NCI-H2107 (cell line): ENCODE measurements at regions not wholly inside any gene's neighbourhood (a gene's known extent, or its start where the extent isn't known, plus 50 kb on each side); places are given as distances from the start of the nearest gene placed in this dataset.

Experiments
- DNase-seq: peaks from one replicate; lab custom pipeline; 2025; lab: John Stamatoyannopoulos, UW

GRCh38 chr1:223487887-223488259, 94.7 kb downstream of the CCDC185 start:
- DNase-seq, result no peak

GRCh38 chr1:223489439-223489838, 96.2 kb downstream of the CCDC185 start:
- no peak for DNase-seq

GRCh38 chr1:223490256-223490655, 97.0 kb downstream of the CCDC185 start:
- DNase-seq, result no peak
